Fibroblast of the aortic adventitia (primary cell): ENCODE measurements at regions not wholly inside any gene's neighbourhood (a gene's known extent, or its start where the extent isn't known, plus 50 kb on each side); places are given as distances from the start of the nearest gene placed in this dataset.

Source experiments
- DNase-seq: peaks from one replicate; pipeline ENCODE4 v3.0.0-alpha.2; 2010; ENCODE audit warnings: low read depth
- H3K4me3 ChIP-seq: 2 replicates; pipeline ENCODE4 v1.5.1; 2011; ENCODE audit warnings: low read depth, mild to moderate bottlenecking, control low read depth, low read length, moderate library complexity
- TF ChIP-seq, protein P1 (sequence below): IDR thresholded peaks from 2 replicates; pipeline ENCODE4 v1.5.1; 2011; ENCODE audit warnings: mild to moderate bottlenecking, low read length, control low read depth, inconsistent platforms; ENCODE audit not compliant: insufficient read depth

- TF ChIP-seq, protein P1, sequence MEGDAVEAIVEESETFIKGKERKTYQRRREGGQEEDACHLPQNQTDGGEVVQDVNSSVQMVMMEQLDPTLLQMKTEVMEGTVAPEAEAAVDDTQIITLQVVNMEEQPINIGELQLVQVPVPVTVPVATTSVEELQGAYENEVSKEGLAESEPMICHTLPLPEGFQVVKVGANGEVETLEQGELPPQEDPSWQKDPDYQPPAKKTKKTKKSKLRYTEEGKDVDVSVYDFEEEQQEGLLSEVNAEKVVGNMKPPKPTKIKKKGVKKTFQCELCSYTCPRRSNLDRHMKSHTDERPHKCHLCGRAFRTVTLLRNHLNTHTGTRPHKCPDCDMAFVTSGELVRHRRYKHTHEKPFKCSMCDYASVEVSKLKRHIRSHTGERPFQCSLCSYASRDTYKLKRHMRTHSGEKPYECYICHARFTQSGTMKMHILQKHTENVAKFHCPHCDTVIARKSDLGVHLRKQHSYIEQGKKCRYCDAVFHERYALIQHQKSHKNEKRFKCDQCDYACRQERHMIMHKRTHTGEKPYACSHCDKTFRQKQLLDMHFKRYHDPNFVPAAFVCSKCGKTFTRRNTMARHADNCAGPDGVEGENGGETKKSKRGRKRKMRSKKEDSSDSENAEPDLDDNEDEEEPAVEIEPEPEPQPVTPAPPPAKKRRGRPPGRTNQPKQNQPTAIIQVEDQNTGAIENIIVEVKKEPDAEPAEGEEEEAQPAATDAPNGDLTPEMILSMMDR = no peak
- DNase-seq = no peak
- H3K4me3 ChIP-seq = no peak overlapping the region
These were observed 1198.9 kb upstream of the PCDH7 start for GRCh38 chr4:29521281-29521680.

DNA sequence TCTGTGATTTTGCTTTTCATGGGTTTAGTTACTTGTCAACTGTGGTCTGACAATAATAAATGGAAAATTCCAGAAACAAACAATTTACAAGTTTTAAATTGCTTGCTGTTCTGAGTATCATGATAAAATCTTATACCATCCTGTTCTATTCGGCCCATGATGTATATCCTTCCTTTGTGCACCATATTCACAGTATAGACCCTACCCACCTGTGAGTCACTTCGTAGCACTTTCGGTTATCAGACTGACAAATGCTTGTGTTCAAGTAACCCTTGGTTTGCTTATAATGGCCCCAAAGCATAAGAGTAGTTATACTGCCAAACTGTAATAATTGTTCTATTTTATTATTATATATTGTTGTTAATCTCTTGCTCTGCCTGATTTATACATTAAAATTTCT, 1183.4 kb upstream of the PCDH7 start:
- no peak for DNase-seq
- TF ChIP-seq, protein P1 = no peak
- no peak overlapping the region for H3K4me3 ChIP-seq

DNA sequence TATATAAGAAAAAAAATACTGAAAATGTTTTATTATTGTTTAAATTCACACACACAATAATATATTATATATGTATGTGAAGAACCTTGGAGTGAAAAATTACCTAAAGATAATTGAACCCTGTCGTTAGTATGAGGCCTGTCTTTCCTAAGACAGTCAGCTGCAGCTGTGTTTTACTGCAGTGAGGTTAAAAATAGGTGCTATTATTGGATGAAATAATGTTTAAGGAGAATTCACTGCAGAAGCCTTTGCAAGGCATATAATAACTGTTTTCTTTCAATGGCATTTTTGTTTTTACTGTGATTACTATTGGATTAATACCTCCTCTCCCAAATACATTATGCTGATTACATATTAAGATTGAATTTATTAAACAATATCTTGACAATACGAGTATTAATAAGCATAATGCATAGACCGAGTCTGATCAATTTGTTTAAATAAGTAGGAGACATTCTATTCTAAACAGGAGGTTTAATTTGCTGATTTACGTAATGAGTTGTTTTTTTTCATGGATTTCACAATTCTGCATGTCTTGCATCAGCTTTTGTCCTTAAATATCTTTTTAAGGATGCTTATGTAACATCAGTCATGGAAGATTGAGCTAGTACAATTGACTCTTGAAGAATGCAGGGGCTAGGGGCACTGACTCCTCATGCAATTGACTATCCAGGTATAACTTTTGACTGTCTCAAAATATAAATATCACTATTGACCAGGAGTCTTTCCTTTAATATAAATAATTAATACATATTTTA, 1181.1 kb upstream of the PCDH7 start:
- TF ChIP-seq, protein P1 = no peak
- no peak overlapping the region for H3K4me3 ChIP-seq
- no peak for DNase-seq

DNA sequence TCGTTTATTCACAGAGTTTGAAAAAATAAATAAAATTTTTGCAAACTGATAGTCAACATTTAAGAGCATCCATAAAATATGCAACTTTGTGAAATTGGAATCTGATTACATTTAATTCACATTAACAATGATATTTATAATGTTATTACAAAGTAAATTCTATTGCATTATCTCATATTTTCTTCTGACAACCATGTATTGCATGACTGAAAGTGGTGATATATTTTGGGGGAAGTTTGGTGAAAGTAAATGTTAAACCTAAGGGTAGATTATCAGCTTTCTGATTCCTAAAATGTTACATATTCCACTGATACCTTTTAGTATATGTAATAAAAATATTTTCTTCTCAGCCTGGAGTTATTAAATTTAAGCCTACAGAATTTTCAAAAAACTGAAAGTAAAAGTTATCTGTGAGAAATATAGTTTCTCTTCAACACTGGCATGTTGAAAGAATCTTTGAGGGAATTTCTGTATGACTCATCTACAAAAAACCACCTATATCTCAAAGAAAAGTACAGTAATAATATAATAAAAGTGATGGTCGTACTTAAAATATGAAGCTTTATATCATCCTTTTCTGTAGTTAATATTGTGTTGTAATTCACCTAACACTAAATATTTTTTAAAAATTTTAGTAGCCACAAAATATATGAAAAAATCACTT, 1179.6 kb upstream of the PCDH7 start:
- no peak for DNase-seq
- TF ChIP-seq, protein P1 = no peak

GRCh38 chr4:29541757-29542156, 1178.4 kb upstream of the PCDH7 start:
- TF ChIP-seq, protein P1 = no peak
- DNase-seq = no peak
- no peak overlapping the region for H3K4me3 ChIP-seq

More for the DNA sequence above, 1179.6 kb upstream of the PCDH7 start:
- no peak overlapping the region for H3K4me3 ChIP-seq

GRCh38 chr4:29549342-29549741, 1170.8 kb upstream of the PCDH7 start:
- H3K4me3 ChIP-seq = no peak overlapping the region
- TF ChIP-seq, protein P1 = no peak
- peak; percentile 1 for DNase-seq
